GM23338 (cell line): ENCODE measurements at regions not wholly inside any gene's neighbourhood (a gene's known extent, or its start where the extent isn't known, plus 50 kb on each side); places are given as distances from the start of the nearest gene placed in this dataset.
A peak's percentile ranks its signal among the peaks of the same experiment; 100 is the strongest.

Source experiments
- ATAC-seq: fragments of 200-7000 bp; cut with Tn5 transposase; 3 replicates; pipeline ENCODE4 v1.9.1; 2020
- DNase-seq: peaks from one replicate; pipeline ENCODE4 v3.0.0-alpha.2; 2015; ENCODE audit warnings: low spot score
- H2AFZ ChIP-seq: fragments of 200-600 bp; sonication (generic); 2 replicates; pipeline ENCODE4 v1.8.0; 2016; ENCODE audit warnings: antibody characterized with exemption, mild to moderate bottlenecking, moderate library complexity
- H3F3A ChIP-seq: fragments of 200-600 bp; sonication (generic); replicated peaks from 2 replicates; pipeline ENCODE4 v1.8.0; 2017; ENCODE audit warnings: antibody characterized with exemption, mixed run types, low read depth
- H3K27ac ChIP-seq: fragments of 200-600 bp; sonication (generic); 2 replicates; pipeline ENCODE4 v1.6.1; 2016; ENCODE audit warnings: low read depth
- H3K27me3 ChIP-seq: fragments of 200-600 bp; sonication (generic); 2 replicates; pipeline ENCODE4 v1.8.0; 2016; ENCODE audit warnings: mild to moderate bottlenecking, mixed run types, moderate library complexity; ENCODE audit not compliant: insufficient read depth
- H3K36me3 ChIP-seq: fragments of 200-600 bp; sonication (generic); 2 replicates; pipeline ENCODE4 v1.8.0; 2016; ENCODE audit warnings: mild to moderate bottlenecking; ENCODE audit not compliant: insufficient read depth
- H3K4me1 ChIP-seq: fragments of 200-600 bp; sonication (generic); 2 replicates; pipeline ENCODE4 v1.8.0; 2016; ENCODE audit warnings: mild to moderate bottlenecking, moderate library complexity; ENCODE audit not compliant: insufficient read depth
- H3K4me2 ChIP-seq: fragments of 200-600 bp; sonication (generic); 2 replicates; pipeline ENCODE4 v1.7.1; 2017; ENCODE audit warnings: mixed run types
- H3K4me3 ChIP-seq: fragments of 200-600 bp; sonication (generic); 2 replicates; pipeline ENCODE4 v1.6.1; 2016; ENCODE audit warnings: mixed run types
- H3K79me2 ChIP-seq: fragments of 200-600 bp; sonication (generic); replicated peaks from 2 replicates; pipeline ENCODE4 v1.8.0; 2017; ENCODE audit warnings: mild to moderate bottlenecking; ENCODE audit not compliant: insufficient read depth
- H3K9me2 ChIP-seq: fragments of 200-600 bp; sonication (generic); 2 replicates; pipeline ENCODE4 v1.8.0; 2017; ENCODE audit not compliant: insufficient read depth
- H4K20me1 ChIP-seq: fragments of 200-600 bp; sonication (generic); replicated peaks from 2 replicates; pipeline ENCODE4 v1.8.0; 2017; ENCODE audit warnings: mild to moderate bottlenecking; ENCODE audit not compliant: insufficient read depth
- H3K27ac Mint-ChIP-seq: 2 replicates; pipeline ENCODE4 v1.8.0; 2020; ENCODE audit warnings: inconsistent platforms, mild to moderate bottlenecking, moderate library complexity, mixed read lengths
- H3K27me3 Mint-ChIP-seq: 3 replicates; pipeline ENCODE4 v1.8.0; 2022; ENCODE audit warnings: low read depth, mild to moderate bottlenecking, moderate library complexity, mixed read lengths, inconsistent platforms; ENCODE audit not compliant: insufficient read depth, poor library complexity
- H3K36me3 Mint-ChIP-seq: 3 replicates; pipeline ENCODE4 v1.8.0; 2021; ENCODE audit warnings: low read depth, mild to moderate bottlenecking, inconsistent platforms, moderate library complexity, mixed read lengths
- H3K4me1 Mint-ChIP-seq: 3 replicates; pipeline ENCODE4 v1.8.0; 2020; ENCODE audit warnings: mild to moderate bottlenecking, inconsistent platforms, mixed read lengths
- H3K4me3 Mint-ChIP-seq: 3 replicates; pipeline ENCODE4 v1.8.0; 2021; ENCODE audit warnings: moderate library complexity, mild to moderate bottlenecking, inconsistent platforms, mixed read lengths
- H3K9me3 Mint-ChIP-seq: 3 replicates; pipeline ENCODE4 v1.8.0; 2020; ENCODE audit warnings: moderate library complexity, mild to moderate bottlenecking, inconsistent platforms, mixed read lengths
- CREB1 ChIP-seq: fragments of 250-450 bp; sonication (Bioruptor Pico); IDR thresholded peaks from 2 replicates; pipeline ENCODE4 v1.5.0; 2020; ENCODE audit warnings: low read depth, mild to moderate bottlenecking, moderate library complexity
- CTCF ChIP-seq, 2 experiments: fragments of 200-600 bp in 1 of 2; sonication (generic) in 1 of 2; conservative IDR thresholded peaks; 2 replicates each; pipeline versions ENCODE4 v1.5.1 to v1.6.1; 2016 to 2017; ENCODE audit warnings: antibody characterized with exemption in 2 of 2, low read depth in 2 of 2, mild to moderate bottlenecking in 2 of 2, moderate library complexity in 1 of 2
- EZH2 ChIP-seq: fragments of 200-600 bp; sonication (generic); IDR thresholded peaks from one replicate; pipeline ENCODE4 v1.8.0; 2017; ENCODE audit warnings: antibody characterized with exemption, mild to moderate bottlenecking, low read depth; ENCODE audit not compliant: unreplicated experiment
- EZH2phosphoT487 ChIP-seq: fragments of 200-600 bp; sonication (generic); IDR thresholded peaks from one replicate; pipeline ENCODE4 v1.8.1; 2018; ENCODE audit warnings: antibody characterized with exemption; ENCODE audit not compliant: unreplicated experiment
- JUNB ChIP-seq: IDR thresholded peaks from one replicate; pipeline ENCODE4 v1.6.1; 2016; ENCODE audit warnings: antibody characterized with exemption; ENCODE audit not compliant: unreplicated experiment
- NANOG ChIP-seq: IDR thresholded peaks from 2 replicates; pipeline ENCODE4 v1.6.1; 2016; ENCODE audit warnings: antibody characterized with exemption, borderline replicate concordance
- POLR2AphosphoS5 ChIP-seq: IDR thresholded peaks from 2 replicates; pipeline ENCODE4 v1.6.1; 2016; ENCODE audit warnings: antibody characterized with exemption, low read depth
- STAT1 ChIP-seq: IDR thresholded peaks from one replicate; pipeline ENCODE4 v1.6.1; 2016; ENCODE audit warnings: antibody characterized with exemption; ENCODE audit not compliant: unreplicated experiment
- ZNF114 ChIP-seq: fragments of 250-450 bp; sonication (Bioruptor Pico); IDR thresholded peaks from 2 replicates; pipeline ENCODE4 v1.5.0; 2020; ENCODE audit warnings: mild to moderate bottlenecking, moderate library complexity
- ZNF331 ChIP-seq: fragments of 250-450 bp; sonication (Bioruptor Pico); IDR thresholded peaks from 2 replicates; pipeline ENCODE4 v1.5.0; 2020; ENCODE audit warnings: low read depth, mild to moderate bottlenecking, moderate library complexity
- ZNF462 ChIP-seq: fragments of 250-450 bp; sonication (Bioruptor Pico); IDR thresholded peaks from 2 replicates; pipeline ENCODE4 v1.5.0; 2020; ENCODE audit warnings: mild to moderate bottlenecking, moderate library complexity
- TF ChIP-seq, protein P1 (sequence below): IDR thresholded peaks from one replicate; pipeline ENCODE4 v1.6.1; 2018; ENCODE audit warnings: antibody characterized with exemption; ENCODE audit not compliant: unreplicated experiment
- TF ChIP-seq, protein P2 (sequence below): IDR thresholded peaks from 2 replicates; pipeline ENCODE4 v1.6.1; 2016; ENCODE audit warnings: antibody characterized with exemption

DNA sequence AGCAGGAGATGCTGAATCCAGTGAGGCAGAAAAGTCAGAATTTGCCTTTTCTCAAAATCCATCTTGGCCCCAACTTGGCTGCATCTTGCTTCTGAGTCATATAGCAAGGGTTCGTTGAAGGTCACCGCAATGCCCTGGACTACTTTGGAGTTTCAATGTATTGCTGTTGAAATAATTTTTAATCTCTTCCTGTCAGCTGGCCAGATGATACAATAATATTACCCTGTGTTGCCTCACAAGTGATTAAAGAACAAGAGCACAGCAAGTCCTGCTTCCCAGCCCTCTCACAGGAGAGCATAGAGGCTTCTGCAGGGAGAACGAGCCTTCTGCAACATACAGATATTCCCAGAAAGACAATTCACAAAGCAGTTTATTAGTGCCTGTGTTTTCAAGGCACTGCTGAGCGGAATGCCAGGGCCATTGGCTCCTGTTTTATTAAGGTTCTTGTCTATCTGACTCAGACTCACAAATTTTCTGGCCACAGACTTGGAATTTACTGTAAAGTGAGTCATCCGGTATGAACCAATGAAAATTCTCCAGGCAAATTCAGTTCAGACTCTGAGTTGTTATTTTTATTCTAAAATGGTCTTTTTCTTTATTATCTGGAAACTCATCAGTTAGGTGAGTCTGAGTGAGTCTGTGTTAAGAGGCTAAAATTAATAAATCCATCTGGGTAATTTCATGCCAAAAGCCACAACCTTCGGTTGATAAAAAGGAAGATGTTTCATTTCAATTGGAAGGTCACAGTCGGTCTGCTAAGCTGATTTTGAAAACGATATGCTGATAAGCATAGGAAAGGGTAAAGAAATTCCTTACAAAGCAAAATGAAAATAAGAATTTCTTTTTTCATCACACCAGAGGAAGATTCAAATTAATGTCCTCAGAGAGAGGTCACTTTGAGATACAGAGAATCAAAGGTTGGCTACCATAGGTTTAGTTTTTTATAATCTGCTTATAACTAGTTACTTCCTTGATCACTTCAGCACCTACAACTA lies 289.4 kb upstream of the STXBP5 start:
- Mint-ChIP-seq H3K27ac (peak overlapping the region; percentile 58; the same call in 1 of the 2 replicates), H3K4me3 (no peak overlapping the region), H3K36me3 (no peaks in the 10 kb centered on the region), H3K4me1 (peaks cover 19% of the 10 kb centered on the region; the same call in 2 of the 3 replicates), H3K9me3 (no peaks in the 10 kb centered on the region), H3K27me3 (peaks cover 4% of the 10 kb centered on the region)
- H3K4me2 ChIP-seq, result peak overlapping the region; percentile 2; the same call in 1 of the 2 replicates
- no peak for TF ChIP-seq JUNB
- no peak for TF ChIP-seq ZNF331
- TF ChIP-seq CTCF (conservative IDR thresholded peaks at IDR 0.05; ENCODE audit: low read depth in 2 of 2), result no peak
- TF ChIP-seq, protein P1, sequence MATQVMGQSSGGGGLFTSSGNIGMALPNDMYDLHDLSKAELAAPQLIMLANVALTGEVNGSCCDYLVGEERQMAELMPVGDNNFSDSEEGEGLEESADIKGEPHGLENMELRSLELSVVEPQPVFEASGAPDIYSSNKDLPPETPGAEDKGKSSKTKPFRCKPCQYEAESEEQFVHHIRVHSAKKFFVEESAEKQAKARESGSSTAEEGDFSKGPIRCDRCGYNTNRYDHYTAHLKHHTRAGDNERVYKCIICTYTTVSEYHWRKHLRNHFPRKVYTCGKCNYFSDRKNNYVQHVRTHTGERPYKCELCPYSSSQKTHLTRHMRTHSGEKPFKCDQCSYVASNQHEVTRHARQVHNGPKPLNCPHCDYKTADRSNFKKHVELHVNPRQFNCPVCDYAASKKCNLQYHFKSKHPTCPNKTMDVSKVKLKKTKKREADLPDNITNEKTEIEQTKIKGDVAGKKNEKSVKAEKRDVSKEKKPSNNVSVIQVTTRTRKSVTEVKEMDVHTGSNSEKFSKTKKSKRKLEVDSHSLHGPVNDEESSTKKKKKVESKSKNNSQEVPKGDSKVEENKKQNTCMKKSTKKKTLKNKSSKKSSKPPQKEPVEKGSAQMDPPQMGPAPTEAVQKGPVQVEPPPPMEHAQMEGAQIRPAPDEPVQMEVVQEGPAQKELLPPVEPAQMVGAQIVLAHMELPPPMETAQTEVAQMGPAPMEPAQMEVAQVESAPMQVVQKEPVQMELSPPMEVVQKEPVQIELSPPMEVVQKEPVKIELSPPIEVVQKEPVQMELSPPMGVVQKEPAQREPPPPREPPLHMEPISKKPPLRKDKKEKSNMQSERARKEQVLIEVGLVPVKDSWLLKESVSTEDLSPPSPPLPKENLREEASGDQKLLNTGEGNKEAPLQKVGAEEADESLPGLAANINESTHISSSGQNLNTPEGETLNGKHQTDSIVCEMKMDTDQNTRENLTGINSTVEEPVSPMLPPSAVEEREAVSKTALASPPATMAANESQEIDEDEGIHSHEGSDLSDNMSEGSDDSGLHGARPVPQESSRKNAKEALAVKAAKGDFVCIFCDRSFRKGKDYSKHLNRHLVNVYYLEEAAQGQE, result no peak
- TF ChIP-seq EZH2, result no peak
- no peak for TF ChIP-seq NANOG
- TF ChIP-seq EZH2phosphoT487, result no peak
- TF ChIP-seq, protein P2, sequence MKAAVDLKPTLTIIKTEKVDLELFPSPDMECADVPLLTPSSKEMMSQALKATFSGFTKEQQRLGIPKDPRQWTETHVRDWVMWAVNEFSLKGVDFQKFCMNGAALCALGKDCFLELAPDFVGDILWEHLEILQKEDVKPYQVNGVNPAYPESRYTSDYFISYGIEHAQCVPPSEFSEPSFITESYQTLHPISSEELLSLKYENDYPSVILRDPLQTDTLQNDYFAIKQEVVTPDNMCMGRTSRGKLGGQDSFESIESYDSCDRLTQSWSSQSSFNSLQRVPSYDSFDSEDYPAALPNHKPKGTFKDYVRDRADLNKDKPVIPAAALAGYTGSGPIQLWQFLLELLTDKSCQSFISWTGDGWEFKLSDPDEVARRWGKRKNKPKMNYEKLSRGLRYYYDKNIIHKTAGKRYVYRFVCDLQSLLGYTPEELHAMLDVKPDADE, result no peak
- TF ChIP-seq CREB1 (CRISPR knock-in tag), result no peak
- TF ChIP-seq ZNF114, result no peak
- TF ChIP-seq ZNF462 (CRISPR knock-in tag), result no peak
- TF ChIP-seq POLR2AphosphoS5, result no peak
- TF ChIP-seq STAT1, result no peak
- H4K20me1 ChIP-seq, result no peaks in the 10 kb centered on the region
- H3K27ac ChIP-seq, result no peak overlapping the region
- H3K27me3 ChIP-seq, result no peaks in the 10 kb centered on the region
- no peaks in the 10 kb centered on the region for H3F3A ChIP-seq
- peaks cover 15% of the 10 kb centered on the region; the same call in 1 of the 2 replicates for H3K4me1 ChIP-seq
- no peak for ATAC-seq
- H3K36me3 ChIP-seq, result no peaks in the 10 kb centered on the region
- H3K9me2 ChIP-seq, result peaks cover 9% of the 10 kb centered on the region
- H3K79me2 ChIP-seq, result no peaks in the 10 kb centered on the region
- peak overlapping the region; percentile 30 for H2AFZ ChIP-seq
- no peak overlapping the region for H3K4me3 ChIP-seq
- no peak for DNase-seq
